HG03064 (cell line): ENCODE measurements at regions not wholly inside any gene's neighbourhood (a gene's known extent, or its start where the extent isn't known, plus 50 kb on each side); places are given as distances from the start of the nearest gene placed in this dataset.

ENCODE experiments used
- ATAC-seq: cut with Tn5 transposase; IDR thresholded peaks from one replicate; pipeline ENCODE4 v1.9.1; 2021; ENCODE audit warnings: low read depth; ENCODE audit not compliant: unreplicated experiment

DNA sequence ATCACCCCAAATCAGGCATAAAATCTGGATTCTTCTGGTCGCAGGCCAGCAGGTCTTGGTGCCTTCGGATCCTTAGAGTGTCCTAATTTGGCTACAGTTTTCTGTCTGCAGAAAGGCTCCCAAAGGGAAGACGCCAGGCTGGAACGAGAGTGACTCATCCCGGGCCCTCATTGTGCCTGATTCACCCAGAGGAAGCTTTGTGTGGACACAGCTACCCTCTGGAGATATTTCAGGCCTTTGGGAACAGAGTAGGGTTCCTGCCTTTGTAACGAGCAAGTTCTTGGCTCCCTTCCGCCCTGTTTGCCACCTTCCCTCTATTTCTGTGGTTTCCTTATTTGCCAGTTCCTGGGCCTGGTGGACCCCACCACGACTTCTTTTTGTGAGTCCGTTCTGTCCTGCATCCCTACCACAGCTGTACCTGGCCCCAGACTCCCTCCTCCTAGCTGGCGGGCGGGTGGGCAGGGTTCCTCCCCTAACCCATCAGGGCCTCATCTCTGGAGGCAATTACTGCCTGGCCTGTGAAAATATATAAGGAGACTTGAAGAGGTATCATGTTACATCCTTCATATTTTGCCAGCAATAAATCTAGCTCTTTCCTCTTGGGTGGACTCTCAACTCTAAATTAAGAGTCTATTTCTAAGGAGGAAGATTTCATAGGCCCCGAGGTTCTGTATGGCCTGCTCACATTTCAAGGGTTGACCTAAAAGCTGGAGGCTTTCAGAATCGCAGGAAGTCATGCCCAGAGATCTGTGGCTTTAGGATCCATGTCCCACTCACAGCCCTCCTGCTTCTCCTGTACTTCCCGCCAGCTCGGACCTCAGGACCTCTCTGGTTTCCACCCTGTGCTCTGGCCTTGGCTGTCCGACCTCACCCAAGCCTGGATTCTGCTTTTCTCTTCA, 219.2 kb upstream of the ZNF32 start:
- no peak for ATAC-seq

DNA sequence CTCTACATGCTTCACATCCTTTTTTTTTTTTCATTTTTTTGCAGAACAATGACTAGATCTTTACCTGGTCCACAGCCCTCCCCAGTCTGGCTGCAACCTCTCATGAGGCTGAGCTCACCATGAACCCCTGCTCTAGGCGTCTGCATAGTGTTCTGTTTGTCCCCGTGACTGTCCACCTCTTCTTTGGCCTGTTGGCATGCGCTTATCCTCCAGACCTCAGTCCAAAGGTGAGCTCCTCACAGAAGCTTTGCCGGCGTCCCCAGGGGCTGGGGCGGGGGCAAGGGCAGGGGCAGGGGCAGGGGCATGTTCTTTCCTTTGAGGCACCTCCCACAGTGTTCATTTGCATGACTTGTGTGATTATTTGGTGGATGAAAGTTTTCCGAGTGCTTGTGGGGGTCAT, 218.4 kb upstream of the ZNF32 start:
- no peak for ATAC-seq

DNA sequence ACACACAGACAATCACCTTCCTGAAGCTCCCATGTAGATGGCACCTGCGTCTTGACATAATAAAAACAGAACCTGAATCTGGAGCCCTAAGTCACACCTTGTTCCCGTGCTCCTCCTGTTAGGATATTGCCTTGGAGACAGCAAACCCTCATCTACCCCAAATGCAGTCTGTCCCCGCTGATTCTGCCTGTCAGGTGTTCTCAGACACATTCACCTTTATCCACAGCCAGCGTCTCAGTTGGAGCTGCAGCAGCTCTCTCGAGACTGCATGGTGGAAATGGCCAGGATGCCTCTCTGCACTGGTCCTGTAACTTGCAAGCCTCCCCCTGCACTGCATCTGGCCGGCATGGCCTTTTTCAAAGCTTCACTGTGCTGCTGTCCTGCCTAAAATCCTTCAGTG, 218.0 kb upstream of the ZNF32 start:
- no peak for ATAC-seq

DNA sequence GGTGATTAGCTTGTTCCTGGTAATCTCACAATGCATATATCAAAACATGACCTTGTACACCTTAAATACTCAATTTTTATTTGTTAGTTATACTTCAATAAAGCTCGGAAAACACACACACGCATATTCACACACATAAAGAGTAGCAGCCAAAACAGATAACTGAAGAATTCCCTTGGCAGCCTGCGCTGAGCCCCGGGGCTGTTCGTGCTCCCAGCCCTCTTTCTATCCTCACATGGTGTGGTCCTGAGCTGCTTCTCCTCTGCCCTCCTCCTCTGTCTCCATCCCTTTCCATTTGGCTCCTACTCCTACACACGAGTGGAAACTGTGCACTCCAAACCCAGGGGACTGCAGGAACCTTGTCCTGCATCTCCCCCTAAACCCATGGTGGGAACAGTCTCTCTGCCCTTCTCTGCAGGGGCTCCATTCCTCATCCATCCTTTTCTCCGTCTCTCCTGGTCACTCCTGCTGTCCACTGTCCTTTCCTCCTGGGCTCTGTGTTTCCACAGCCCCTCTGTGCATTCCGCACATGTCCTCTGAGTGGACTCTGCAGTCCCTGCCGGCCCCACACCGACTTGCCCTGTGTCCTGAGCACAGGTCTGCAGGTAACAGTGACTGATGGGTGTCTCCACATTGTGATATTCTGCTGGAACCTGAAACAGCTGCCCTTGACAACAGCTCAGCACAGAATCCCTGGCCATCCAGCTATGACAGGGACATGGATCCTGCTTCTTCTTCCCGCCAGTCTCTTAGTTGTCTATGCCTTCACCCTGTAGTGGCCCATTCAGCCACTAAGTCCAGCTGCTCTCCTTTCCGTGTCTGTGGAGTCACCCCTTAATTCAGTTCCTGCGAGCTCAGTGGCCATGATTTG, 216.8 kb upstream of the ZNF32 start:
- ATAC-seq = no peak

DNA sequence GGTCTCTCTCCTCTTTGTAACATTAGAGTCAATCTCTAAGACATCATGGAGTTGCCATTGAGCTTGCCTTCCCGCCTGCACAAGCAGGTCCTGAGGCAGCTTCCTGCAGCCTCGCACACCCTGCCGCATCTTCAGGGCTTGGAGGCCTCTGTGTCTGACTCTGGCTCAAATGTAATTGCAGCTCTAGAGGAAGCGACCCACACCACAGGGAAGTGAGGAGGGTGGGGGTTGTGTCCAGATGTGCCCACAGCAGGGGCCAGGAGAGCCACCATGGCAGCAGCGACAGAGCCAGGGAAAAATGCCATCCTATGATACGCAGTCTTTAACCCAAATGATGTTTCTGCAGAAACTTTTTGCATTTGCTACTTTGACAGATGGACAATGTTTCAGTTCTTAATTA, 216.0 kb upstream of the ZNF32 start:
- ATAC-seq = no peak

DNA sequence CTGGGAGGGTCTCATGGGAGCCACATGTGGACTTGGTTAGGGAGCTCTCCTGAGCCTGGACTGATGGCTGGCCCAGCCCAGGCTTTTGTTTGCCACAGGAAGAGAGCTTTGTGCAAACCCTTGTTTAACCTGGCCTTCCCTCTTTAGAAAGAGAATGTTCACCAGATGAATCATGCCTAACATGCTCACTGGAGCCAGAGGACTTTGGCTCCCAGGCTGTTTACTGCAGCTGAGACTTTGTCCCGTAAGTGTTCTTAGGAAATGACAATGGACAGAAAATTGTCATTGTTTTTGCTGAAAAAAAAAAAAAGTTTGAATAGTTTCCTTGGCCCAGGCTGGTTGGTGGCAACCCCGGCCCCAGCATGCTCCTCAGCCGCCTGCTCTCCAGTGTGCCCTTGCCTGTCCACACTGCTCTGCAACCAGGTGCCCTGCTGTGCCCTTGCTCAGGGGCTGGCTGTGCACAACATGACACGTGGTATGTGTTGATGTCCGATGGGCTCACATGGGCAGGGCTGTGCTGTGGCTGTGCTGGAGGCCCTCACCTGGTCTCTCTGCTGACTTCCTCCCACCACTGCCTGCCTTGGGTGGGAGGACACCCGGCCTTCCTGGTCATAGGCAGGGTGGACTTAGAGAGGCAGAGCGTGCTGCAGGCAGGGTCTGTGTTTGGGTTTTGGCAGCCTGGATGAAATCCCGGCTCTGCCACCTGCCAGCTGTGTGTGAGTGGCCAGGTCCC, 215.3 kb upstream of the ZNF32 start:
- no peak for ATAC-seq

DNA sequence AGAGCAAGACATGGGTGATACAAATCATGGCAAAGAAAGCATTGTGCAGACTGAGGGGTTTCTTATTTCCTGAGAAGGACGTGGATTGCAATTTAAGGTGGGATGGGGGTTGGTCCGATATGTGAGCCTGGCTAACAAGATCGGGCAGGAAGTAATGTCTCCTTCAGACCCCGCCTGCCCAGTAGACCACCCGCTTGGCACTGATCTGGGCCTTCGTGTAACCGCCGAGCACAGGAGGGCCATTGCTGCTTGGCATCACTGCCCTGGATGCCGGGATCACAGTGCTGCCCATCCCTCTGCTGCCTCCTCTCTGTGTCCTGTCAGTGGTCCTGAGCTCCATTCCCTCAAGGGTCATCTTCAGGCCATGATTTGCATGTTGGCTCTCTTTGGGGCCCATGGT, 214.6 kb upstream of the ZNF32 start:
- ATAC-seq = no peak

DNA sequence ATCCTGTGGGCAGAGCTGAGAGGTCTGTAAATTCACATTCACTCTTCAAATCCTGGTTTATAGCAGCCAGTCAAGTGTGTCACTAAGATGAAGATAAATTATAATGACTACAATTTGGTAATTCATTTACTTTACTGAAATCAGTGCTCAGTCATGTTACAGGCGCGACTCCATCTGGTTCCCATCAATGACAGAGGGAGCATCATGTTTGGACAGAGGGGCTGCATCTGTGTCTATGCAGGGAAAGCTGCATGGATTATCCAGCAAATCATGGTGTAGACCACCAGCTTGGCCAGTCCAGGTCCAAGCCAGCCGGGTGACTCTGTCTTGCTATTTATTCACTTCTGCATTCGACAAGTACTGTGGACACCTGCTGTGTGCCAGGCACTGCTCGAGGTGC, 214.1 kb upstream of the ZNF32 start:
- no peak for ATAC-seq

DNA sequence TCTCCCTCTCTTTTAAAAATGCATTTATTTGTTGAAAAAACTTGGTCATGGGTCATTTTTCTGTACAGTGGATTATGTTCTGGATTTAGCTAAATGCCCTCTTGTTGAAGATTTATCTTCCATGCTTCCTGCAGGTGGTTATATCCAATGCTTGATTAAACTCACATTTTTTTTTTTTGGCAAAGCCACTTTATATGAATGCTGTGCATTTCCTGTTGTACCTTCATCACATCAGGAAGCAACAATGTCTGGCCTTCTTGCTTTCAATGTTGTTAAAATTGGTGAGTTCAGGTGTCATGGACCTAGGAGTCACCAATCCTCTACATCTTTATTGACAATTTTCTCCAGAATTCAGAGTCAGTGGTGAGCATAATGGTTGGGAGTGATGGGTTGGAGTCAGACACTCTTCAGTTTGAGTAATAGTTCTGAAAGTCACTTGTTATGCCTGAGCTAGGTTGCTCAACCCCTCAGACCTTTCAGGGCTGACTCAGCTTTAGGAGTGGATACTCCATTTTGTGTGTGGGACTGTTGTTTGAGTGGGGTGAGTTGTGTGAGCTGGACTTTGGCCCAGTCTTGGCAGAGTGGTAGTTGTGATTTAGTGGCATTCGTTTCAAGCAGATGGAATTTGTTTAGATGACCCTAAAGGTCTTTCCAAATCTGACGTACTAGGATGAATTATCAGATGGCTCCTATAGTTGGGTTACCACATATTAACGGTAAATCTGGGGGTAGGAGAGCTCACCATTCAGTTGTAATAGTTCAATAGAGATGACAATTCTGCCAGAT, 213.5 kb upstream of the ZNF32 start:
- no peak for ATAC-seq

DNA sequence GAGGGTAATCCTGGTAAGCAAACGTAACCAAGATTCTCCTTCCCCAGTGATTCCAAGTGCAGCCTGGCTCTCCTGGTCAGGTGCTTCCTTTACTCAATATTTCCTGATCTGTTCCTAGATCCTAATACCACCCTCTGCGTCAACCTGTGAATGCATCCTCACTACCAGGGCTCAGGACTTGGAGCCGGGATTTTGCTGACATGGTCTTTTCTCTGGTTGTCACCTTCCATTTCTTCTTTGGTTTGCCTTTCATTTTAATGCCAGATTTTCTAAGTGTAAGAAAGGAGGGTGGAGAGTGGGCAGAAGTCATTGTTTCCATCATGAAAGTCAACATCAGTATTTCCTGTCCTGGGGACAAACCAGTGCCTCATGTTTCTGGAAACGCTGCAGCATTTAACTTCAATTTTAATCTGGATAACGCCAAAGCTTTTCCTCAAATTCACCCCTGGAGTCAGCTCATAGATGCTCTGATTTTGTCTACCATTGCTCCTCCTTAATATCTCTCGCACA, 210.4 kb upstream of the ZNF32 start:
- ATAC-seq = no peak

DNA sequence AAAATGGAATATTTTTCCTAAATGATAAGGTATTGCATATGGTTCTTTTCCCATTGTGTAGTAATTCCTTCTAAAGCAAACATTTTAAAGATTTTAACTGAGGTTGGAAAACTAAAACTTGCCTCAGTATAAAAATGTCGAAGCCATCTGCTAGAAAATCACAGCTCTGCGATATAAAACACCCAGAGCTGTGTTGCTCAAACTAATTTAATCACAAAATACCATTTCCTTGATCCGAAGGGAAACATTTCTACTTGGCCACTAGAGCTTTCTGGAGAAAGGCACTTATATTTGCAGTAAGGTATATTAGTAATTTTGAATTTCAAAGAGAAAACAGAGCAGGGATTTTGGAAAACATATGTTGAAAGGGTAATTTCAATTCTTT, 209.2 kb upstream of the ZNF32 start:
- ATAC-seq = no peak

DNA sequence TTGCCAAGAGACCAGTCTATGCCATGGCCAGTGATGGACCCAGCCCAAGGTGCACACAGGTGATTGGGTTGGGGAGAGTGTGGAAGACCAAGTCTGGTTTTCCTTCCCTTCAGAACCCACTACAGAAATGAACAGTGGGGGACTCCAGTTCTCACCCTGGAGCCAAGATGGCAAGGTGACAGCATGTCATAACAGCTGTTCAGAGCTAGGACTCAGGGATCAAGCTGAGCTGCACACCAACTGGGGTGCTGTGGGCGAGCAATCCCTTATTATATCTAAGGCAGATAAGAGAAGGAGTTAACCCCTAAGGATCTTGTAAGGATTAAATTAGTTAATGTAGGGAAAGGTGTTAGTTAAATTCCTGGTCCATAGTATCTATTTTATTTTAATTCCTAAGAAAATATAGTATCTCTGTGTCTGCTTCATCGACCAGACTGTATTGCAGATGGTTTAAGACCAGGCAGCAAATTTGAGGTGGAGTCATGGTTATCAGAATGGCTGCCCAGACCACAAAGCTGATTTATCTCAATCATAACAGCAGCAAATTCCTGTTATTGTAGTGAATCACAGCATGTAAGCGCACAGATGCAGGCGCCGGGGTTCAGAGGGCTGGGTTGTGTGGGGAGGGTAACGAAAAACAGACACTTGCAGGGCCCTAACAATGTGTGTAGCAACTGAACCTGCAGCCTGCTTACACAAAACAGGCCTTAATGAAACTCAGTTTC, 208.7 kb upstream of the ZNF32 start:
- ATAC-seq = no peak

DNA sequence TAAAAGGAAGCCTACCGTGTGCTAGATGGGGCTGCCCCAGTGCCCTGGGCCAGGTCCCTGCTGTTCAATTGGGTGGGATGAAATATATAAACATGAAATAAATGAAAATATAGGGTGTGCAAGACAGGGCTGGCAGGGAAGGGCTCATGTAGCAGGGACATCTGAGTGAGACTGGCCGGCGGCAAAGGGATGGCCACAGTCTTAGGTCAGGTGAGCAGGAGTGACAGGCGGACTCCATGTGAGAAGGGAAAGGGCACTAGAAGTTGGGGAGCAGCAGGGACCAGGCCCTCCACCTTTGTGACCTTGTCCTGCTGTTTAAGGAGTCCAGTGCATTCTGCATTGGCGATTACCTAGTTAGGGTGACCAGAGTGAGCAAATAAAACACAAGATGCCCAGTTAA, 207.6 kb upstream of the ZNF32 start:
- ATAC-seq = no peak

DNA sequence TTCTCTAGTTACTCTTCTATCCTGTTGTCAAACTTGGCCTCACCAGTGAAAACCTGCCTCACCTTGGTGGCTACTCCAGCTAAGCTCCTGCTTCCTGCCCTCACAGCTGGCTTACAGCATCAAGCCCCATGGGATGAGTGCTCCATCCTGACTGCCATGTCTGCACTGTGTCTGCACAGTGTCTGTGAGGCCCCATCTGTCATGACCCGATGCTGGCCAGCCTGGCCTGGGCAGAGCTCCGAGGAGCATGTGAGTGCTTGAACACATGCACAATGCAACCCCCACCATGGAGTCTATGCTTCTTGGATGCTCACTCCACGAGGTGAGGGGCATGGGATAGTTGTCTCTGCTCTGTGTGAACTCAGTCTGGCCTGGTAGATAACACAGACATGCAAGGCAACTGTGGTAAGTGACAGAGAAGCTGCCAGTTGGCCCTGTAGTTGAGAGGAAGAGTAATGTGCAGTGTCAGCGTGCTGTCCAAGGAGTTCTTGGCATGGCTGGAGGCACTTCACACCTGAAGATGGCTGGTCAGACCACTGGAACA, 207.1 kb upstream of the ZNF32 start:
- no peak for ATAC-seq

DNA sequence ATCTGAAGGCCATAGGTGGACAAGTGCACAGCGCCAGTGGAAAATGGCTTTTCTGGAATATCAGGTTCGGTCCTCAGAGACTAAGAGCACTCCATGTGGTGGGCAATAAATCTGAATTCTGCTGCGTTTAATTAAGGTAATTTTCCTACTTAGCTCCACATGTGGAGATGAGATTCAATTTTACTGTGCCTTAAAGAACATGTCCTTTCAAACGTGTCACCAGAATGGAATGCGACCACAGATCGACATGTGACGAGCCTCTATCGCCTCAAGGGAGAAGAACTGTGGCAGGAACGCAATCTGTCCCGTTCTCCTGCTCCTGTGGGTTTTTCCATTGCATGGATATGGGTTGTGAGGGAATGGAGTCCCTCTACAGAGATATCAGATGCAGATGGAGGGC, 205.3 kb upstream of the ZNF32 start:
- no peak for ATAC-seq

DNA sequence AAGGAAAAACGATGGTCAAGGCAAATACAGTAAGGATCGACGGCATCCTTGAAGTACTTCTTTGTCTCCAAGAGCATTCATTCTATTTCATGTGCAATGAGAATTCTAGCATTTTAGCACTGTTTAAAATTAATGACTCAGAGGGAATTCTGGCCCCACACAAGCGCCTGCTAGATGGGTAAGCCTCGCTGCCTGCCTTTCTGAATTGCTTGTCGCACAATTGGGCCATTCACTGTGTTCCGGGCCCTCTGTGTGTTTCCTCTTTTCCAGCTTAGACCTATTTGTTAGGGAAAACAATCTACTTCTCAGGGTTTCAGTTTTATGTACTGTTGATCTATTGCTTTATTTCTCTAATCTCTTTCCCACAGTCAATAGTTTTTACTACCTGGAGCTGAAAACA, 204.7 kb upstream of the ZNF32 start:
- no peak for ATAC-seq

DNA sequence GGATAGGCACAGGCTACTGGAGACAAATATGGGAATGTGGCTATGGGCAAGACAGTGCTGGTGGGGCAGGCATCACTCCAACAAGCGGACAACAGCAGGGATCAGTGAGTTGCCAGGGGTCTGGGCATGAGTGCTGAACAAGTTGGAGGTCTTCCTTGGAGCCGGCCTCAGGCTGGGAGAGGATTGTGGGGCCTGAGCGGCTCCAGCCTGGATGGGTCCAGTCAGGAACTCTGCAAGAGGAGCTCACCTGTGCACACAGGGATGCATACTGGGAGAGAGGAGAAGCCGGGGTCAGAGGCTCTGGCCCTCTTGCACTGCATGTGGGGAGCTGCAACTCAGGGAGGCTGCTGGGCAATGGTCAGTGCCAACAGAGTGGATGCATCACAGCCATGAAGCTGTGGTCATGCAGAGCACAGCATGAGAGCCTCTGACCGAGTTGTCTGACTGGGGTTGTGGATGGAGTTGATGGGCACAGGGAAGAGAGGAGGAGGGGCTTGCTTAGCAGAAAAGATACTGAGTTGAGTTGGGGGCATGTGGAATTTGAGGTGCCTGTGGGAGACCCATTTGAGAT, 204.0 kb upstream of the ZNF32 start:
- no peak for ATAC-seq

DNA sequence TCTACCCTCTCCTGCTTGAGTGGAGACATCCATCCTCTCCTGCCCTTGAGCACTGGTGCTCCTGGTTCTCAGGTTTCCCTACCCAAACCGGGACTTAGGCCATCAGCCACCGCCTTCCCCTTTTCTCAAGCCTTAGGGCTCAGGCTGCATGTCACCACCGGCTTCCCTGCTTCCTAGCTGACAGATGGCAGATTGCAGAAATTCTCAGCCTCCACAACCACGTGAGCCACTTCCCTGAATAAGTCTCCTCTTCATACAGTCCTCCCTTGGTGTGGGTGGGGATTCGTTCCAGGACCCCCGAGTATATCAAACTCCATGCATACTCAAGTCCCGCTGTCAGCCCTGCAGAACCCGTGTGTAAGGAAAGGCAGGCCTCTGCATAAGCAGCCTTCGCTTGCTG, 203.5 kb upstream of the ZNF32 start:
- no peak for ATAC-seq

DNA sequence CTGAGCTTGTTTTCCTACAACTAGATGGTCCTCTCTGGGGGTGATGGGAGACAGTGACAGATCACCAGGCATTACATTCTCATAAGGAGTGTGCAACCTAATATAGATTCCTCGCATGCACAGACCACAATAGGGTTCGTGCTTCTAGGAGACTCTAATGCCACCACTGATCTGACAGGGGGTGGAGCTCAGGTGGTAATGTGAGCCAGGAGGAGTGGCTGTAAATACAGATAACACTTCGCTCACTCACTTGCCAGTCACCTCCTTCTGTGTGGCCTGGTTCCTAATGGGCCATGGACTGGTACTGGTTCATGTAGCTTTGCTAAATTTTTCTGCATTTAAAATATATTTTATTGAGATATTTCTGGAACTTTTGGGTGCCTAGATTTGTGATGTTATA, 202.3 kb upstream of the ZNF32 start:
- ATAC-seq = no peak
